ENCODE measurements at regions not wholly inside any gene's neighbourhood (a gene's known extent, or its start where the extent isn't known, plus 50 kb on each side); places are given as distances from the start of the nearest gene placed in this dataset.
"Not testable (repeated sequence)": the region's sequence is repeated elsewhere in the genome, so short reads cannot be mapped to it uniquely, and the experiment has no call there.

DNA sequence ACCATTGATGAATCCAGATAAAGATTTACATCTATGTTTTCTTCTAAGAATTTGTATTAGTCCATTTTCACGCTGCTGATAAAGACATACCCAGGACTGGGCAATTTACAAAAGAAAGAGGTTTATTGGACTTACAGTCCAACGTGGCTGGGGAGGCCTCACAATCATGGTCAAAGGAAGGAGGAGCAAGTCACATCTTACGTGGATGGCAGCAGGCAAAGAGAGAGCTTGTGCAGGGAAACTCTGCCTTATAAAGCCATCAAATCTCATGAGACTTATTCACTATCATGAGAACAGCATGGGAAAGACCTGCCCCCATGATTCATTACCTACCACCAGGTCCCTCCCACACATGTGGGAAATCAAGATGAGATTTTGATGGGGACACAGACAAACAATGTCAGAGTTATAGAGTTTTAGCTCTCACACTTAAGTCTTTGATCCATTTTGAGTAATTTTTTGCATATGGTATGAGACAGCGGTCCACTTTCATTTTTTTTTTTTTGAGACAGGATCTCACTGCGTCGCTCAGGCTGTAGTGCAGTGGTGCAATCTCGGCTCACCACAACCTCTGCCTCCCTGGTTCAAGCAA is 53.5 kb upstream of the JADE2 start:
- not testable (repeated sequence) for DNase-seq

DNA sequence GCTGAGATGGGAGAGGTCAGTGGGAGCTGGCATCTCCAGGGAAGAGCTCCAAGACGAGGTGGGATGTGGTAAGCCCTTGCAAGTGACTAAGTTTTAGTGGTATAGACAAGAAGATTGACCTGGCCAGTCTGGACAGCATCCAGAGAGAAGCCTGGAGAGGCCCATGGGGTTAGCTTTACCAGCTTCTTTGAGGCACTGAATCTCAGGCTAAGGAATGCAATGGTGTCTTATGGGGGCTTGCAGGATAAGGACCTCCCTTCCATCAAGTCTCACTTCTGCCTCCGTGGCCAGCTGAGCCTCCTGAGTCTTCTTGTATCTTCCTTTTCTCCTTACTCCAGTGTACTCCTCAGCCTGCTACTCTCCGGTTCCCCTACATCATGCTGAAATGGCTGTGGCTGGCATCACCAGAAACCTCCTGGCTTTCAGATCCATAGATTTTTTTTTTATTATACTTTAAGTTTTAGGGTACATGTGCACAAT is 56.5 kb upstream of the JADE2 start:
- DNase-seq, result no peak

DNA sequence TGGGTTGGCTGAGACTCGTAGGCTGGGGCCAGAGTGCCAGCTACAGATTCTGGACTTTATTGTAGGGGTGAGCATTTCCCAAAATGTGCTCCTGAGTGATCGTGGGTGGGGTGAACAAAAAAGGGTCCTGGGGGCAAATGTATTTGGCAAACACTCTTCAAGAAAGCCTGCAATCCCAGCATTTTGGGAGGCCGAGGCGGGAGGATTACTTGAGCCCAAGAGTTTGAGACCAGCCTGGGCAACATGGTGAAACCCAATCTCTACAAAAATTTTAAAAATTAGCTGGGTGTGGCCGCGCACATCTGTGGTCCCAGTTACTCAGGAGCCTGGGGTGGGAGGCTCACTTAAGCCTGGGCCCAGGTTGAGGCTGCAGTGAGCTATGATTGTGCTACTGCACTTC is 55.5 kb upstream of the CDKN2AIPNL start:
- DNase-seq, result no peak

DNA sequence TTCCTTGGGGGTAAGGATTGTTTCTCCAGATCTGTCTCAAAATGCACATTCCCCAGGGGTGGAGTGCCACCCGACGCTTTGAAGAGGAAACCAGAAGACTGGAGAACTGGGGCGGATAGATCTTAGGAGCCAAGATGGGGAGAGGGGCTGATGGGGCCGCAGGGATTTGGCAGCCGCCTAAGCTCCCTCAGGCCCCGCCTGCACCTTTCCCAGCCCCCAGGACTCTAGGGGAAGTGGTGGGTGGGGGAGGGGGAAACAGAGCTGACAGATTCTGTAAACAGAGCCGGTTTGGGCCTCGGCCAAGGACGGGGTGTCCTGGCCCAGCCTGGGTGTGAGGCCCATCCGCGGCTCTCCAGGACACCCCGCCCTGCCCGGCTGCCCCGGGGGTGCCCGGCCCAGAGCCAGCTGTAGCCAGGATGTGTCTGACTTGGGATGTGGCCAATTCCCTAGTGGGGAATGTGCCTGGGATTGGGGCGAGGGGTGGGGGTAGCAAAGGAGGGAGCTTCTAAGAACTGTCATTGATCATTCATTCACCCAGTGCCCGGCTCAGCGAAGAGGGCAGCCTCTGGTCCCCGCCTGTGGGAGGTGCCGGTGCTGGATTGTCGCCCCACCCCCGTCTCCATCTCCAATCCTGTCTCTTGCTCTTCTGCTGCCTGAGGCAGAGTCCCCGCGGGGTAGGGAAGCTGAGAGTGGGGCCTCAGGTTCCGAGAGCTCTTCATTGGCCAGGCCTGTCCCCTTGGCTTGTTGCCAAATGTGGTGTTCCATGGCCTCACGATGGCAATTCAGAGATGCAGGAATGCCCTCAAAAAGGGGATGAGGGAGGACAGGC is 54.8 kb upstream of the CDKN2AIPNL start:
- peak; percentile 78 for DNase-seq

DNA sequence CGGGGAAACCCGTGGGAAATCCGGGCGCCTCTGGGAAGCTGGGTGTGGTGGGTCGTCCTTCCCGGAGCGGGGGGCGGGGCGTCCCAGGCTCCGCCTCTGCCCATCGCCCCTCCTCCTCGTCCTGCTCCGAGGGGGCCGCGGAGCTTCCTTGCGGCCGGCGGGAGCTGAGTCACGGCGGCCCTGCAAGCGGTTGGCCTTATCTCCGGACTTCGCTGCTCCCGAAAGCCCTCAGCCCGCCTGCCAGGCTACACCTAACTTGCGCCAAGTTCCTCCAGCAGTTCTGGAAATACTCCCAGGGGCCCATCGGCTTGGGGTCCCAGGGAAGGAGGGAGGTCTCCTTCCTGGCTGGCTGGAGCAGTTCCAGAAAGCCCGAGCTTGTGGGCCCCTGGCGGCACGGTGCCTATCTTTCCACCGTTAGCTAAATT is 54.1 kb upstream of the CDKN2AIPNL start:
- no peak for DNase-seq

DNA sequence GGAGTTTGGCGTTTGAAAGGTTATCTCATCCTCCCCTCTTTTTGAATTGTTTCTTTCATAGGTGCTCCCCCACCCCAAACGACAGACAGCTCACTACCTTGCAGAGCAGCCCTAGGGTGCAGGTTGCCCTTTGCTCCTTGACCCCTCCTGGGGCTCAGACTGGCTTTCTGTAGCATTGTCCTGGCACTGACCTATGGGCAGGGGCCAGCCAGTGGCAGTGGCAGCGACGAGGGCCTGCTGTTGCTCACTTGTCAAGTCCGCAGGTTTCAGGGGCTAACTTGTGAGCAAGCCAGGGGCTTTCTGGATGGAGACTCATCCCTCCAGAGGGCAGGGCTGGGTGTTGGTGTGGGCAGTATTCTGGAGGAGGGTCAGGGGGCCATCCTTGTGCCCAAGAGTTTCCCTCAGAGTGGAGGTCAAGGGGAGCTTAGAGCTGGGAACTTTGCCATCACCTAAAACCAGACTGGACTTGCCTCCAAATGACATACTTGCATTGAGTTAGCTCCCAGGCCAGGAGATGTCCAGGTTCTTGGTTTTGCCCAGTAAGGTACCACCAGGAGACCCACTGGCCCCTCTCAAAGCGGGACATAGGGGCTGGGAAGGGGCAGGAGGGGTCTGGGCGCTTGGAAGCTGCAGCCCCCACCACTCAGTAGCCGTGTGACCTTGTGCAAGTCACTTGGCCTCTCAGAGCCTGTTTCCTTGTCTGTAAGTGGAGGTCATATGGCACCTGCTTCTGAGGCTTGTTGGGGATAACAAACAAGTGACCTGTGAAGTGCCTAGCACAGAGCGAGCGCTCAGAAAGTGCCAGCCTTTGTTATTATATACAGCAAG is 53.5 kb upstream of the CDKN2AIPNL start:
- peak; percentile 87 for DNase-seq

DNA sequence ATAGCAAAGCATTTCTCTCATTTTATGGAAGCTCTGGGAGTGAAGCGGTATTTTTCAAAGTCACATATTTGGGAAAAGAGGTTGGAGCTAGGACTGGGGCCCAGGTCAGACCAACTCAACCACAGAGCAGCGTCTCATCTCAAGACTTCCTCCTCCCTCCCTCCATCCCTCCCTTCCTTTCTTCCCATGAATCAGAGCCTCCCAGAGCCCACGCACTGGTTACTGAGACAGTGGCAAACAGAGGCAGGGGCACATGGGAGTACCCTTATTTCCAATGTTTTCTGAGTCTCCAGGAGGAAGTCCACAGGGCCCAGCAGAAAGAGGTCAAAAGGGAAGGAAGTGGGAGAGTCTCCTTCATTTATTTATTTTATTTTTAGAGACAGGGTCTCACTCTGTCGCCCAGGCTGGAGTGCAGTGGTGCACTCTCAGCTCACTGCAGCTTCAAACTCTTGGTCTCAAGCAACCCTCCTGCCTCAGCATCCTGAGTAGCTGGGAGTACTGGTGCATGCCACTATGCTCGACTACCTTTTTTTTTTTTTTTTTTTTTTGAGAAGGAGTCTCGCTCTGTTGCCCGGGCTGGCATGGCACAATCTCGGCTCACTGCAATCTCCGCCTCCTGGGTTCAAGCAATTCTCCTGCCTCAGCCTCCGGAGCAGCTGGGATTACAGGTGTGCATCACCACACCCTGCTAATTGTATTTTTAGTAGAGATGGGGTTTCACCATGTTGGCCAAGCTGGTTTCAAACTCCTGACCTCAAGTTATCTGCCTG is 52.5 kb upstream of the CDKN2AIPNL start:
- no peak for DNase-seq

DNA sequence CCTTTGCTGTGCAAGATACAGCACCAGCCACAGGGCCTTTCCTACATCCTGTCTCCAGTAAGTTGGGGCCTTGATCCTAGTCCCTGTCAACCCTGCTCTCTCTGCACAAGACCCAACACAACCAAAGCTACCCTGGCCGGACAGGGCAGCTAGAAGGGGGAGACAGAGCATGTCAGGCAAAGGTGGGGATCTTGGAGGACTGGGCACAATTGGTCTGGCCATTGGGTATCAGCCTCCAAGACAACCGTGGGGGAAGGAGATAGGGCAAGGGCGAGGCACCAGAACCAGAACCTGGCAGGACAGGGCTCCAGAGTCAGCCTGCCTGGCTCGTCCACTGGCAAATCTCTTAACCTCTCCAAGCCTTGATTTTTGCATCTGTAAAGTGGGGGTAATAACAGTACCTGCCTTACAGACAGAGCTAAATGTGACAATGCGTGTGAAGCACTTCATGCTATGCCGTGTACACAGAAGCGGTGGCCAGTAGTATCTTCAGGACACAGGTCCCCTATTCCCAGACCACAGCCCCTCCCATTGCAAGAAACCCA is 51.6 kb upstream of the CDKN2AIPNL start:
- no peak for DNase-seq

DNA sequence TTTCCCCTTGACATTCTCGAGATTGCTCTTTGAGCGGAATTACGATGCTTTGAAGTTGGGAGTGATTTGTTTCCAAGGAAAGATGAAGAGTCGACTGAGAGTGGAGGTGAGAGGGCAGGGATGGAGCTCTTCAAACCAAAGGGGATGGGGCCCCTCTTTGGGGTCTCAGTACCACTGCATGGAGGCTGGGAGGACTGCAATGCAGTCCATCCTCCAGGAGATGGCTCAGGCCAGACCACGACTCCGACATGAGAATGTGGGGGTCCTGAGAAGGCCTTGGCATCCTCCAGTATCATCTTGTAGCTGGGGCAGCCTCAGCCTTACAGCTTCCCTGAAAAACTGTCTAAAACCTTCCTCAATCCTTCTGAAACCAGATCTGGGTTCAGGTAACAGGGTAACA is 51.1 kb upstream of the CDKN2AIPNL start:
- no peak for DNase-seq

DNA sequence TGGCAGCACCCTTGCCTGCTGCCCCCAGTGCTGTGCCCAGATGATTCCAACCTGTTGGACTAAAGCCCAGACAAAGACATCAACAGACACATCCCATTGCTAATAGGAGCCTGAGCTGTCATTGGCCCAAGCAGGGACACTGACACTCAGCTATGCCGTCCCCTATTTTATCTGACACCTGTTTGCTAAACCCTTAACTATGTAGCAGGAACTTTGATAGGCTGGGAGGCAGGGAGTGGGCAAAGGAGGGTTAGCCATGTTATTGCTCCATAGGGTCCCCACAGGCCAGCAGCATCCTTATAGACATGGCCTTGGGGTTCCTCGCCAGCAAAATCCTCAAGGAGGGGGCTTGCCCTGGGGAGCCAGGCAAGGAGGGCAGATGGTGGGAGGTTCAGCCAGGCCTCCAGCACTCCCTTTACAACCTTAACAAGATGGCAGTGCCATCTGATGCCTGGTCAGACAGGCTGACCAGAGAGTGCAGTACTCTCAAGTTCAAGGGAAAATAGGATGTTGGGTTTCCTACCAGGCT is 50.4 kb upstream of the CDKN2AIPNL start:
- no peak for DNase-seq
